NB4 (cell line): ENCODE measurements at regions not wholly inside any gene's neighbourhood (a gene's known extent, or its start where the extent isn't known, plus 50 kb on each side); places are given as distances from the start of the nearest gene placed in this dataset.

Experiments used
- DNase-seq: peaks from one replicate; pipeline ENCODE4 v3.0.0; 2010; ENCODE audit warnings: low read depth
- H3K4me3 ChIP-seq: one replicate; pipeline ENCODE4 v1.5.1; 2011; ENCODE audit warnings: mild to moderate bottlenecking, low read depth, low read length, moderate library complexity
- MYC ChIP-seq: IDR thresholded peaks from 2 replicates; pipeline ENCODE4 v1.6.1; 2011; ENCODE audit warnings: low read depth, low read length
- POLR2A ChIP-seq: IDR thresholded peaks from 2 replicates; pipeline ENCODE4 v1.6.1; 2011; ENCODE audit warnings: mild to moderate bottlenecking; ENCODE audit not compliant: insufficient read length; ENCODE audit errors: extremely low read depth
- TF ChIP-seq, protein P1 (sequence below): IDR thresholded peaks from one replicate; pipeline ENCODE4 v1.5.1; 2012; ENCODE audit warnings: low read depth, low read length
- TF ChIP-seq, protein P2 (sequence below): IDR thresholded peaks from 2 replicates; pipeline ENCODE4 v1.6.1; 2011; ENCODE audit warnings: low read depth, low read length

DNA sequence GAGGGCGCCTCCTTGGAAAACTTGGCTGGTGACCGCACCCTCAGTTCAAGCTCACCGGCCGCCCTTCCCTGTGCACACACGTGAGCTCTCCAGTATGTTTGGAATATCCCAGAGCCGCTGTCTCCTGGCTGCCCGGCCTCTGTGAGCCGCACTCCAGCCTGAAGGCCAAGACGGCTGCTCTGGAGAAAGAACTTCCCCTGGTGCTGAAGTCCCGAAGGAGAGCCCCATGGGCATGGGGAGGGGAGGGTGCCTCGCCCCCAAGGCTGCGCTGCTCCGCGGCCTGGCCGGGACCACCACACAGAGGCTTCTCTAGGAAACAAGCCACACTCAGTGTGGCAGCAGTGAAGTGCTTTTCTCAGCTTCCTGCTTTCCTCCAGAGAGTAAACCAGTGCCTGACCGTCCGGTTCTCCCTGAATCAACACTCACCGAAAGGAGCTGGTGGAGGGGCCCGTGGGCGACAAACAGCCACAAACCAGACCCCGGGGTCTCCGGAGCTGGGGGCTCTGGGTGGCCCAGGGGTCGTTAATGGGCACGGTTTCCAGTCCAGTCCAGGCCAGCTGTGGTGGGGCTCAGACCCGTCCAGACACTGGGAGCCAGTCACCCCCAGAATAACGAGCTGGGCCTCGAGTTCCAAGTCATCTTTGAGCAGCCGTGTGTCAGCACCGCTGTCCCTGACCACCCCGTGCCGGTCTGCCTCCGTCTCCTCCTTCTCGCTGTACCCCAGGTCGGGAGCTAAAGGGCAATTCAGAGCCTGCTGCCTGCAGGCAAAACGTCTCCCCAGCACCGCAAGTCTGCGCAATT, 87.4 kb upstream of the BHLHE23 start:
- no peak overlapping the region for H3K4me3 ChIP-seq
- peak; percentile 69 for DNase-seq

DNA sequence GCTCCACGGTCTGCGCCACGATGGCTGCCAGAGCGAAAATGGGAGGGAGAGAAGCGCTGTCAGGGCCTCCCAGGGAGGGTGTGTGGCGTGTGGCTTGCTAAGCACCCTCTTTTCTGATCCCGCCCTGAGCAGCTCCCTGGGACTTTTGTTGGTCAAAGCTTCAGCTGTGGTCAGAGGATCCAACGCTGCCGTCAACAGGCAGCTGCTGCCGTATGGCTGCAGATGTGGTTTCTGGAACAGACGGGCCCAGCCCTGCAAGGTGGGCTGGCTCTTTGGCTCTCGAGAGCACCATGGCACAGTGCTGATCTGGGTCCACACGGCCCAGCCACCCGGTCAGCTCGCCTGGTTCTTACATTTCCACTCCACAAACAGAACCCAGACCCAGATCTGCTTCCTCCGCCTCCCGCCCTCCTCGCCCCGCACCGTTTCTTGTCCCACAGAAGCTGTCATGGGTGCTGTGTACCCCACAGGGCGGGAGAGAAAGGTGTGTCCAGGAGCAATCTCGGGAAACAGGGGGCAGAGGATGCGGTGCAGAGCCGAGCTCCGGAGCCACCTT, 86.0 kb upstream of the BHLHE23 start:
- TF ChIP-seq, protein P1, sequence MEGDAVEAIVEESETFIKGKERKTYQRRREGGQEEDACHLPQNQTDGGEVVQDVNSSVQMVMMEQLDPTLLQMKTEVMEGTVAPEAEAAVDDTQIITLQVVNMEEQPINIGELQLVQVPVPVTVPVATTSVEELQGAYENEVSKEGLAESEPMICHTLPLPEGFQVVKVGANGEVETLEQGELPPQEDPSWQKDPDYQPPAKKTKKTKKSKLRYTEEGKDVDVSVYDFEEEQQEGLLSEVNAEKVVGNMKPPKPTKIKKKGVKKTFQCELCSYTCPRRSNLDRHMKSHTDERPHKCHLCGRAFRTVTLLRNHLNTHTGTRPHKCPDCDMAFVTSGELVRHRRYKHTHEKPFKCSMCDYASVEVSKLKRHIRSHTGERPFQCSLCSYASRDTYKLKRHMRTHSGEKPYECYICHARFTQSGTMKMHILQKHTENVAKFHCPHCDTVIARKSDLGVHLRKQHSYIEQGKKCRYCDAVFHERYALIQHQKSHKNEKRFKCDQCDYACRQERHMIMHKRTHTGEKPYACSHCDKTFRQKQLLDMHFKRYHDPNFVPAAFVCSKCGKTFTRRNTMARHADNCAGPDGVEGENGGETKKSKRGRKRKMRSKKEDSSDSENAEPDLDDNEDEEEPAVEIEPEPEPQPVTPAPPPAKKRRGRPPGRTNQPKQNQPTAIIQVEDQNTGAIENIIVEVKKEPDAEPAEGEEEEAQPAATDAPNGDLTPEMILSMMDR, result no peak
- no peak for TF ChIP-seq MYC
- no peak for TF ChIP-seq POLR2A
- TF ChIP-seq, protein P2, sequence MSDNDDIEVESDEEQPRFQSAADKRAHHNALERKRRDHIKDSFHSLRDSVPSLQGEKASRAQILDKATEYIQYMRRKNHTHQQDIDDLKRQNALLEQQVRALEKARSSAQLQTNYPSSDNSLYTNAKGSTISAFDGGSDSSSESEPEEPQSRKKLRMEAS, result no peak
- H3K4me3 ChIP-seq, result no peak overlapping the region
- DNase-seq, result peak; percentile 54

More for the DNA sequence above, 87.4 kb upstream of the BHLHE23 start:
- TF ChIP-seq POLR2A, result no peak
- TF ChIP-seq, protein P2, result no peak
- no peak for TF ChIP-seq MYC
- TF ChIP-seq, protein P1, result no peak

- H3K4me3 ChIP-seq, result no peak overlapping the region
- TF ChIP-seq, protein P1, result no peak
- DNase-seq, result no peak
These were observed 85.3 kb upstream of the BHLHE23 start for GRCh38 chr20:63091901-63092659.

GRCh38 chr20:63090682-63091571, 84.2 kb upstream of the BHLHE23 start:
- no peak for TF ChIP-seq POLR2A
- TF ChIP-seq MYC, result no peak
- TF ChIP-seq, protein P1, result no peak
- TF ChIP-seq, protein P2, result no peak
- no peak overlapping the region for H3K4me3 ChIP-seq
- DNase-seq, result no peak

- no peak for DNase-seq
- TF ChIP-seq MYC, result no peak
- TF ChIP-seq POLR2A, result no peak
- TF ChIP-seq, protein P1, result no peak
- TF ChIP-seq, protein P2, result no peak
- H3K4me3 ChIP-seq, result no peak overlapping the region
These were observed 83.3 kb upstream of the BHLHE23 start for GRCh38 chr20:63090052-63090451.
